ENCODE measurements at regions not wholly inside any gene's neighbourhood (a gene's known extent, or its start where the extent isn't known, plus 50 kb on each side); places are given as distances from the start of the nearest gene placed in this dataset.

GRCh38 chrX:8242431-8243020, 71.5 kb upstream of the VCX2 start:
- Histone ChIP-seq H3K36me3 (no peaks in the 10 kb centered on the region), H3K27ac (no peak overlapping the region), H3K9me3 (no peaks in the 10 kb centered on the region), H3K27me3 (no peaks in the 10 kb centered on the region), H3K4me1 (no peaks in the 10 kb centered on the region), H3K4me3 (no peak overlapping the region)
- intact Hi-C loops (cut with DNase I; ENCODE audit: low total_unique reads) = no loop called here
- TF ChIP-seq EP300 (IDR thresholded peaks at IDR 0.05) (no peak), POLR2A (IDR thresholded peaks at IDR 0.05) (no peak)
- no peak for DNase-seq
- WGBS, 5 donors = 73 to 92% (median 84%) methylated on average over 7 of the region's 7 CpGs

GRCh38 chrX:8244301-8244700, 73.2 kb upstream of the VCX2 start:
- Histone ChIP-seq H3K27ac (no peak overlapping the region), H3K36me3 (no peaks in the 10 kb centered on the region), H3K27me3 (no peaks in the 10 kb centered on the region), H3K9me3 (no peaks in the 10 kb centered on the region), H3K4me3 (no peak overlapping the region), H3K4me1 (no peaks in the 10 kb centered on the region)
- no peak for DNase-seq
- intact Hi-C loops (cut with DNase I; ENCODE audit: low total_unique reads) = no loop called here
- TF ChIP-seq CTCF (IDR thresholded peaks at IDR 0.05) (no peak), POLR2AphosphoS5 (IDR thresholded peaks at IDR 0.05) (no peak), POLR2A (IDR thresholded peaks at IDR 0.05) (no peak), EP300 (IDR thresholded peaks at IDR 0.05) (no peak)
- WGBS, 5 donors = 88 to 94% (median 92%) methylated on average over 6 of the region's 6 CpGs

- TF ChIP-seq POLR2AphosphoS5 (IDR thresholded peaks at IDR 0.05) (no peak), CTCF (IDR thresholded peaks at IDR 0.05) (no peak), EP300 (IDR thresholded peaks at IDR 0.05) (no peak), POLR2A (IDR thresholded peaks at IDR 0.05) (no peak)
- H3K9me3 ChIP-seq = no peaks in the 10 kb centered on the region
- 84 to 100% (median 92%) methylated on average over 1 of the region's 1 CpG for WGBS, 5 donors
Observed at GRCh38 chrX:8245411-8245810, 74.3 kb upstream of the VCX2 start.

GRCh38 chrX:8253096-8253495, 82.0 kb upstream of the VCX2 start:
- intact Hi-C loops (cut with DNase I; ENCODE audit: low total_unique reads) = no loop called here
- H3K4me1 ChIP-seq = no peaks in the 10 kb centered on the region
- DNase-seq = no peak
- WGBS, 5 donors = 73 to 84% (median 81%) methylated on average over 3 of the region's 3 CpGs
- no peaks in the 10 kb centered on the region for H3K36me3 ChIP-seq
- TF ChIP-seq CTCF (IDR thresholded peaks at IDR 0.05) (no peak), POLR2AphosphoS5 (IDR thresholded peaks at IDR 0.05) (no peak), POLR2A (IDR thresholded peaks at IDR 0.05) (no peak), EP300 (IDR thresholded peaks at IDR 0.05) (no peak)
- no peaks in the 10 kb centered on the region for H3K27me3 ChIP-seq
- no peak overlapping the region for H3K4me3 ChIP-seq
- H3K27ac ChIP-seq = no peak overlapping the region
- H3K9me3 ChIP-seq = no peaks in the 10 kb centered on the region

More at GRCh38 chrX:8245411-8245810, 74.3 kb upstream of the VCX2 start:
- Histone ChIP-seq H3K27me3 (no peaks in the 10 kb centered on the region), H3K4me3 (no peak overlapping the region), H3K4me1 (no peaks in the 10 kb centered on the region), H3K36me3 (no peaks in the 10 kb centered on the region), H3K27ac (no peak overlapping the region)
- intact Hi-C loops (cut with DNase I; ENCODE audit: low total_unique reads) = no loop called here
- peak in 1 of 2 donors; percentile 4 for DNase-seq

GRCh38 chrX:8254401-8254800, 83.3 kb upstream of the VCX2 start:
- TF ChIP-seq POLR2AphosphoS5 (IDR thresholded peaks at IDR 0.05) = no peak
- no peak for TF ChIP-seq EP300 (IDR thresholded peaks at IDR 0.05)
- TF ChIP-seq POLR2A (IDR thresholded peaks at IDR 0.05) = no peak
- no peak for TF ChIP-seq CTCF (IDR thresholded peaks at IDR 0.05)
- no peaks in the 10 kb centered on the region for H3K36me3 ChIP-seq
- no peak overlapping the region for H3K4me3 ChIP-seq
- no peak for DNase-seq
- intact Hi-C loops (cut with DNase I; ENCODE audit: low total_unique reads) = no loop called here
- H3K27ac ChIP-seq = no peak overlapping the region
- H3K27me3 ChIP-seq = no peaks in the 10 kb centered on the region
- H3K4me1 ChIP-seq = no peaks in the 10 kb centered on the region
- no peaks in the 10 kb centered on the region for H3K9me3 ChIP-seq
- WGBS, 5 donors = 39 to 70% (median 53%) methylated on average over 2 of the region's 2 CpGs

Measured in stomach (tissue), 8 donors.